ENCODE measurements at regions not wholly inside any gene's neighbourhood (a gene's known extent, or its start where the extent isn't known, plus 50 kb on each side); places are given as distances from the start of the nearest gene placed in this dataset.

GRCh38 chr9:134585746-134586706 lies 55.6 kb upstream of the COL5A1 start (continued):
- TF ChIP-seq ZNF551 (CRISPR knock-in tag; IDR thresholded peaks at IDR 0.05), result no peak
- no peak for TF ChIP-seq E2F6 (IDR thresholded peaks at IDR 0.05; ENCODE audit: borderline replicate concordance in 1 of 2, extremely low read depth in 1 of 2, insufficient read depth in 1 of 2, insufficient read length in 1 of 2, low read depth in 1 of 2, low read length in 1 of 2, poor library complexity in 1 of 2, severe bottlenecking in 1 of 2)
- TF ChIP-seq FOXO4 (CRISPR knock-in tag; IDR thresholded peaks at IDR 0.05), result no peak
- no peak for TF ChIP-seq ZFPM2 (CRISPR knock-in tag; IDR thresholded peaks at IDR 0.05)
- TF ChIP-seq JUN (IDR thresholded peaks at IDR 0.05; ENCODE audit: borderline replicate concordance, low read depth, low read length), result no peak
- no peak for TF ChIP-seq JUN (CRISPR knock-in tag; IDR thresholded peaks at IDR 0.05; ENCODE audit: borderline replicate concordance)

- DNase-seq (ENCODE audit: extremely low read depth in 1 of 4, low spot score in 3 of 4) (no peak), FAIRE-seq (no peak), ATAC-seq (no peak)
- Histone ChIP-seq H3K4me2 (ENCODE audit: insufficient read depth, low read length) (no peak overlapping the region), H3K9me1 (ENCODE audit: control insufficient read depth, insufficient read depth, low read length) (no peaks in the 10 kb centered on the region), H3K4me1 (replicated peaks in 1 of 2; ENCODE audit: control insufficient read depth in 2 of 2, insufficient read depth in 2 of 2, low read length in 2 of 2) (peaks cover 0 to 11% of the 10 kb centered on the region in 2 experiments; a peak in 2 of 5 replicates), H3K4me3 (no peak overlapping the region), H3K27me3 (ENCODE audit: control insufficient read depth in 2 of 2, insufficient read depth in 2 of 2, low read length in 2 of 2) (peaks cover 7 to 50% of the 10 kb centered on the region in 2 experiments; a peak in 3 of 5 replicates), H3K9ac (ENCODE audit: insufficient read depth in 1 of 2, low read depth in 2 of 2, low read length in 2 of 2) (no peak overlapping the region), H3K27ac (ENCODE audit: extremely low read depth, low read depth, low read length) (no peak overlapping the region), H2AFZ (ENCODE audit: low read depth, low read length) (no peak overlapping the region), H3K79me2 (ENCODE audit: control insufficient read depth, insufficient read depth, low read length) (no peaks in the 10 kb centered on the region), H3K36me3 (ENCODE audit: control insufficient read depth, insufficient read depth, low read length) (no peaks in the 10 kb centered on the region), H4K20me1 (replicated peaks; ENCODE audit: control insufficient read depth, insufficient read depth, low read length) (no peaks in the 10 kb centered on the region), H3K9me3 (replicated peaks; ENCODE audit: control insufficient read depth, insufficient read depth, low read depth, low read length) (no peaks in the 10 kb centered on the region)
- no TSS peak for BruUV-seq (replicated peaks)
- ChIA-PET CTCF (ENCODE audit: low intra/inter-chr PET ratio) (no interaction called here), POLR2A (no interaction called here)
- intact Hi-C loops (cut with micrococcal nuclease) (no loop called here), in situ Hi-C loops (cut with MboI) (no loop called here)
- WGBS (ENCODE audit: insufficient coverage, low coverage, missing lambda C conversion rate), result 0% methylated on average over 7 of the region's 7 CpGs
- TF ChIP-seq, protein P1, sequence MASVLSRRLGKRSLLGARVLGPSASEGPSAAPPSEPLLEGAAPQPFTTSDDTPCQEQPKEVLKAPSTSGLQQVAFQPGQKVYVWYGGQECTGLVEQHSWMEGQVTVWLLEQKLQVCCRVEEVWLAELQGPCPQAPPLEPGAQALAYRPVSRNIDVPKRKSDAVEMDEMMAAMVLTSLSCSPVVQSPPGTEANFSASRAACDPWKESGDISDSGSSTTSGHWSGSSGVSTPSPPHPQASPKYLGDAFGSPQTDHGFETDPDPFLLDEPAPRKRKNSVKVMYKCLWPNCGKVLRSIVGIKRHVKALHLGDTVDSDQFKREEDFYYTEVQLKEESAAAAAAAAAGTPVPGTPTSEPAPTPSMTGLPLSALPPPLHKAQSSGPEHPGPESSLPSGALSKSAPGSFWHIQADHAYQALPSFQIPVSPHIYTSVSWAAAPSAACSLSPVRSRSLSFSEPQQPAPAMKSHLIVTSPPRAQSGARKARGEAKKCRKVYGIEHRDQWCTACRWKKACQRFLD (CRISPR knock-in tag; IDR thresholded peaks at IDR 0.05), result no peak
- TF ChIP-seq ZKSCAN8 (CRISPR knock-in tag; IDR thresholded peaks at IDR 0.05) (no peak), ZNF766 (CRISPR knock-in tag; conservative IDR thresholded peaks at IDR 0.05) (no peak), ZNF75A (CRISPR knock-in tag; IDR thresholded peaks at IDR 0.05) (no peak), KLF1 (tag; IDR thresholded peaks at IDR 0.05) (no peak)
These were observed 51.9 kb upstream of the COL5A1 start for GRCh38 chr9:134589748-134590147.
